IMR-90 (cell line): ENCODE measurements at regions not wholly inside any gene's neighbourhood (a gene's known extent, or its start where the extent isn't known, plus 50 kb on each side); places are given as distances from the start of the nearest gene placed in this dataset.

Experiments
- ATAC-seq: fragments of 200-7000 bp; cut with Tn5 transposase; 2 replicates; pipeline ENCODE4 v1.9.1; 2020; ENCODE audit warnings: low read depth, mild to moderate bottlenecking, moderate library complexity
- BruUV-seq: library from RNA; stranded (reverse); fragments of 400-500 nt; replicated peaks from 2 replicates; lab custom pipeline; 2021; lab: Mats Ljungman, UMichigan
- CTCF ChIA-PET: fragments of 300-600 bp; formaldehyde crosslinking; extraction: SDS; loops from one replicate; lab custom pipeline; 2021; ENCODE audit warnings: antibody characterized with exemption; lab: Yijun Ruan, JAX
- POLR2A ChIA-PET: fragments of 300-600 bp; sonication (Branson Sonifier 250); formaldehyde crosslinking; loops from one replicate; lab custom pipeline; 2022; ENCODE audit warnings: antibody characterized with exemption; ENCODE audit not compliant: unreplicated experiment; lab: Charles Lee
- DNase-seq: peaks from one replicate; pipeline ENCODE4 v3.0.0; 2013
- H2AFZ ChIP-seq: replicated peaks from 2 replicates; pipeline ENCODE3; 2013; ENCODE audit warnings: low read length, mild to moderate bottlenecking; ENCODE audit not compliant: poor library complexity
- H2AK5ac ChIP-seq: 2 replicates; pipeline ENCODE4 v1.6.1; 2013; ENCODE audit warnings: low read depth, low read length, inconsistent platforms
- H2AK9ac ChIP-seq: replicated peaks from 2 replicates; pipeline ENCODE3; 2013; ENCODE audit warnings: mild to moderate bottlenecking, low read depth, low read length, moderate library complexity; ENCODE audit not compliant: poor library complexity
- H2BK120ac ChIP-seq: 2 replicates; pipeline ENCODE4 v1.6.1; 2013; ENCODE audit warnings: low read depth, low read length, inconsistent platforms
- H2BK15ac ChIP-seq: 3 replicates; pipeline ENCODE4 v1.6.1; 2013; ENCODE audit warnings: low read depth, low read length, inconsistent platforms
- H2BK20ac ChIP-seq: 2 replicates; pipeline ENCODE4 v1.6.1; 2013; ENCODE audit warnings: low read depth, mild to moderate bottlenecking, inconsistent platforms, low read length, moderate library complexity
- H2BK5ac ChIP-seq: 2 replicates; pipeline ENCODE4 v1.6.1; 2013; ENCODE audit warnings: mild to moderate bottlenecking, low read depth, low read length, inconsistent platforms; ENCODE audit not compliant: poor library complexity, severe bottlenecking
- H3K14ac ChIP-seq: replicated peaks from 2 replicates; pipeline ENCODE4 v1.6.1; 2013; ENCODE audit warnings: low read depth, low read length, inconsistent platforms
- H3K18ac ChIP-seq: 2 replicates; pipeline ENCODE4 v1.6.1; 2013; ENCODE audit warnings: low read depth, low read length, control low read depth
- H3K23ac ChIP-seq: 2 replicates; pipeline ENCODE4 v1.6.1; 2013; ENCODE audit warnings: low read depth, low read length, inconsistent platforms
- H3K27ac ChIP-seq: 2 replicates; pipeline ENCODE4 v1.5.1; 2013; ENCODE audit warnings: mild to moderate bottlenecking, control low read depth, low read length; ENCODE audit not compliant: insufficient read depth
- H3K27me3 ChIP-seq: 2 replicates; pipeline ENCODE4 v1.6.1; 2013; ENCODE audit warnings: low read length; ENCODE audit not compliant: control insufficient read depth, insufficient read depth
- H3K36me3 ChIP-seq: 2 replicates; pipeline ENCODE4 v1.6.1; 2013; ENCODE audit warnings: low read length, mixed read lengths; ENCODE audit not compliant: control insufficient read depth, insufficient read depth
- H3K4ac ChIP-seq: 2 replicates; pipeline ENCODE4 v1.6.1; 2013; ENCODE audit warnings: low read depth, low read length, inconsistent platforms
- H3K4me1 ChIP-seq: 2 replicates; pipeline ENCODE4 v1.6.1; 2013; ENCODE audit warnings: low read length, mixed read lengths; ENCODE audit not compliant: control insufficient read depth, insufficient read depth
- H3K4me2 ChIP-seq: 2 replicates; pipeline ENCODE4 v1.6.1; 2013; ENCODE audit warnings: low read depth, mild to moderate bottlenecking, control low read depth, low read length, moderate library complexity
- H3K4me3 ChIP-seq: 2 replicates; pipeline ENCODE4 v1.5.1; 2013; ENCODE audit warnings: low read depth, mild to moderate bottlenecking, control low read depth, low read length, moderate library complexity; ENCODE audit not compliant: insufficient read depth
- H3K56ac ChIP-seq: 2 replicates; pipeline ENCODE4 v1.6.1; 2013; ENCODE audit warnings: low read length, inconsistent platforms; ENCODE audit not compliant: insufficient read depth; ENCODE audit errors: extremely low read depth
- H3K79me1 ChIP-seq, 2 experiments: 2 replicates each; pipeline ENCODE4 v1.6.1; 2013; ENCODE audit warnings: low read length in 2 of 2, inconsistent platforms in 1 of 2, low read depth in 1 of 2
- H3K9ac ChIP-seq: 2 replicates; pipeline ENCODE4 v1.6.1; 2013; ENCODE audit warnings: low read depth, low read length, control low read depth
- H3K9me1 ChIP-seq: 2 replicates; pipeline ENCODE4 v1.6.1; 2013; ENCODE audit warnings: low read length, inconsistent platforms; ENCODE audit not compliant: insufficient read depth
- H3K9me3 ChIP-seq: 2 replicates; pipeline ENCODE4 v1.6.1; 2013; ENCODE audit warnings: low read length; ENCODE audit not compliant: control insufficient read depth, insufficient read depth
- H4K20me1 ChIP-seq: 2 replicates; pipeline ENCODE4 v1.6.1; 2013; ENCODE audit warnings: low read length, inconsistent platforms; ENCODE audit not compliant: insufficient read depth
- H4K5ac ChIP-seq: 2 replicates; pipeline ENCODE4 v1.6.1; 2013; ENCODE audit warnings: mild to moderate bottlenecking, low read depth, low read length, control low read depth
- H4K8ac ChIP-seq, 2 experiments: 2 replicates each; pipeline ENCODE4 v1.6.1; 2013; ENCODE audit warnings: low read depth in 2 of 2, low read length in 2 of 2, control low read depth in 1 of 2, inconsistent platforms in 1 of 2
- H4K91ac ChIP-seq: 2 replicates; pipeline ENCODE4 v1.6.1; 2013; ENCODE audit warnings: low read depth, low read length, inconsistent platforms; ENCODE audit not compliant: insufficient read depth
- BHLHE40 ChIP-seq: fragments of 150-350 bp; IDR thresholded peaks from 2 replicates; pipeline ENCODE4 v1.6.1; 2016; ENCODE audit warnings: mild to moderate bottlenecking, low read depth, low read length
- CEBPB ChIP-seq: IDR thresholded peaks from 2 replicates; pipeline ENCODE4 v1.6.1; 2012; ENCODE audit warnings: low read depth, low read length, improper control_type of control experiment
- CHD1 ChIP-seq: IDR thresholded peaks from 2 replicates; pipeline ENCODE4 v1.6.1; 2012; ENCODE audit warnings: low read depth, low read length, improper control_type of control experiment
- CTCF ChIP-seq: conservative IDR thresholded peaks from 2 replicates; pipeline ENCODE4 v1.5.1; 2012; ENCODE audit warnings: mild to moderate bottlenecking, low read depth, low read length, improper control_type of control experiment
- FOS ChIP-seq: fragments of 150-350 bp; IDR thresholded peaks from 2 replicates; pipeline ENCODE4 v1.6.1; 2016; ENCODE audit warnings: low read depth, low read length
- MAFK ChIP-seq: IDR thresholded peaks from 2 replicates; pipeline ENCODE4 v1.6.1; 2012; ENCODE audit warnings: low read depth, low read length, improper control_type of control experiment
- MAZ ChIP-seq: IDR thresholded peaks from 2 replicates; pipeline ENCODE4 v1.6.1; 2012; ENCODE audit warnings: low read depth, mild to moderate bottlenecking, low read length, improper control_type of control experiment, moderate library complexity, borderline replicate concordance
- MXI1 ChIP-seq: IDR thresholded peaks from 2 replicates; pipeline ENCODE4 v1.6.1; 2012; ENCODE audit warnings: low read depth, mild to moderate bottlenecking, low read length, moderate library complexity, borderline replicate concordance
- NFE2L2 ChIP-seq: fragments of 150-350 bp; IDR thresholded peaks from 2 replicates; pipeline ENCODE4 v1.6.1; 2016; ENCODE audit warnings: low read depth, mild to moderate bottlenecking, low read length
- POLR2A ChIP-seq: IDR thresholded peaks from 2 replicates; pipeline ENCODE4 v1.6.1; 2012; ENCODE audit warnings: mild to moderate bottlenecking, low read depth, low read length
- RAD21 ChIP-seq: IDR thresholded peaks from 2 replicates; pipeline ENCODE4 v1.6.1; 2012; ENCODE audit warnings: low read length, improper control_type of control experiment
- RCOR1 ChIP-seq: IDR thresholded peaks from 2 replicates; pipeline ENCODE4 v1.6.1; 2012; ENCODE audit warnings: mild to moderate bottlenecking, low read length, improper control_type of control experiment; ENCODE audit not compliant: insufficient replicate concordance
- RFX5 ChIP-seq: IDR thresholded peaks from 2 replicates; pipeline ENCODE4 v1.8.0; 2012; ENCODE audit warnings: low read depth, mild to moderate bottlenecking, low read length, moderate library complexity
- SMC3 ChIP-seq: fragments of 150-350 bp; IDR thresholded peaks from 2 replicates; pipeline ENCODE4 v1.6.1; 2016; ENCODE audit warnings: low read depth, mild to moderate bottlenecking, antibody characterized with exemption, low read length, moderate library complexity
- WGBS, 2 experiments: methylation state at CpG; one replicate each; pipeline versions ENCODE4 v1.1.5 to v1.1.7; 2013; ENCODE audit warnings: missing lambda C conversion rate in 2 of 2; ENCODE audit not compliant: insufficient read length in 1 of 2; ENCODE audit errors: extremely low coverage in 2 of 2; 5-methylcytosine and 5-hydroxymethylcytosine counted together
- dilution Hi-C: fragments of 300-500 bp; cut with HindIII; formaldehyde crosslinking; loops from one replicate; pipeline ENCODE4 v1.14.3; 2018; ENCODE audit warnings: low sequenced_read_pairs; ENCODE audit not compliant: unreplicated experiment
- in situ Hi-C: fragments of 300-500 bp; cut with MboI; formaldehyde crosslinking; loops from 3 replicates; pipeline ENCODE4 v1.14.3; 2019; ENCODE audit warnings: low sequenced_read_pairs, inconsistent platforms, mixed read lengths
- intact Hi-C: fragments of 100-400 bp; cut with micrococcal nuclease; formaldehyde crosslinking; loops from 2 replicates; pipeline ENCODE4 v1.10.0; 2022
- TF ChIP-seq, protein P1 (sequence below): fragments of 150-350 bp; IDR thresholded peaks from 2 replicates; pipeline ENCODE4 v1.6.1; 2017; ENCODE audit warnings: mild to moderate bottlenecking, antibody characterized with exemption, low read length, low read depth
- TF ChIP-seq, protein P2 (sequence below): fragments of 150-350 bp; IDR thresholded peaks from 2 replicates; pipeline ENCODE4 v1.6.1; 2016; ENCODE audit warnings: low read depth, mild to moderate bottlenecking, low read length, moderate library complexity, borderline replicate concordance

DNA sequence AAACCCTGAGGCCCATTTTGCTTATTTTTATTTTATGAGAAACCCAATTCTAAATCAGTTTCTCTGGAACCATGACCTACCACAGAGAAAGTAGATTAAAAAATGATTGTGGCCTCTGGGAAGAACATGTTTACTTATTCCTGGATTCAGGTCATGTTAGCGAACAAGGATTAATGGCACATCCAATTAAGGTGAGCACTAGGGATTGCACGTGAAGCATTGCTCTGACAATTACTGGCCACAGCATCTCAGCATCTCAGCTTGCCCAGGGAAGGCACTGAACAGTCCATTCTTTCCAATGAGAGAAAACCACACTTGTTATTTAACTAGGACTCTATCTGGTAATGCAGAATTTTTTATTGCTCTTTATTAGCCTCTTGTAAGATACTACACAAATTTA lies 119.8 kb downstream of the ZNF330 start:
- ChIA-PET POLR2A (no interaction called here), CTCF (no interaction called here)
- H2BK120ac ChIP-seq, result no peak overlapping the region
- H2BK15ac ChIP-seq, result no peak overlapping the region
- no peaks in the 10 kb centered on the region for H3K27me3 ChIP-seq
- peaks cover 2% of the 10 kb centered on the region; the same call in 1 of the 2 replicates for H3K4me1 ChIP-seq
- H3K79me1 ChIP-seq, result no peaks in the 10 kb centered on the region
- no peaks in the 10 kb centered on the region for H3K36me3 ChIP-seq
- H4K8ac ChIP-seq, result no peak overlapping the region
- no peak overlapping the region for H2AK9ac ChIP-seq
- H2AK5ac ChIP-seq, result 0 out of 2 replicates have a peak overlapping the region, but pooled peaks have one; percentile 60
- dilution Hi-C loops, result no loop called here
- DNase-seq (no peak), ATAC-seq (no peak)
- no peak overlapping the region for H2BK20ac ChIP-seq
- H2BK5ac ChIP-seq, result no peak overlapping the region
- no peak overlapping the region for H4K5ac ChIP-seq
- no peak overlapping the region for H2AFZ ChIP-seq
- no peak overlapping the region for H3K9ac ChIP-seq
- peaks cover 3% of the 10 kb centered on the region; the same call in 1 of the 2 replicates for H3K9me1 ChIP-seq
- no peak overlapping the region; the same call in 1 of the 2 replicates for H3K18ac ChIP-seq
- no peak overlapping the region for H3K4ac ChIP-seq
- H3K56ac ChIP-seq, result no peak overlapping the region
- no peak overlapping the region for H3K4me3 ChIP-seq
- intact Hi-C loops, result loop anchor here (10.0 kb wide), 4 partner anchors 464 to 1004 kb away; no protein-coding TSS in a partner anchor
- in situ Hi-C loops, result loop anchor here (25.0 kb wide), 2 partner anchors 772 to 1497 kb away; partner anchors contain the start of gene INPP4B
- H3K4me2 ChIP-seq, result no peak overlapping the region
- no peak overlapping the region for H3K27ac ChIP-seq
- WGBS, 2 experiments, result no CpG with 5 or more reads among the region's 2 CpGs
- TF ChIP-seq CEBPB (no peak), MXI1 (no peak), NFE2L2 (no peak), POLR2A (no peak), MAFK (no peak), SMC3 (no peak), RAD21 (no peak), RFX5 (no peak), MAZ (no peak), CHD1 (no peak), RCOR1 (no peak), BHLHE40 (no peak), CTCF (no peak), FOS (no peak)
- TF ChIP-seq, protein P1, sequence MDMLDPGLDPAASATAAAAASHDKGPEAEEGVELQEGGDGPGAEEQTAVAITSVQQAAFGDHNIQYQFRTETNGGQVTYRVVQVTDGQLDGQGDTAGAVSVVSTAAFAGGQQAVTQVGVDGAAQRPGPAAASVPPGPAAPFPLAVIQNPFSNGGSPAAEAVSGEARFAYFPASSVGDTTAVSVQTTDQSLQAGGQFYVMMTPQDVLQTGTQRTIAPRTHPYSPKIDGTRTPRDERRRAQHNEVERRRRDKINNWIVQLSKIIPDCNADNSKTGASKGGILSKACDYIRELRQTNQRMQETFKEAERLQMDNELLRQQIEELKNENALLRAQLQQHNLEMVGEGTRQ, result no peak
- TF ChIP-seq, protein P2, sequence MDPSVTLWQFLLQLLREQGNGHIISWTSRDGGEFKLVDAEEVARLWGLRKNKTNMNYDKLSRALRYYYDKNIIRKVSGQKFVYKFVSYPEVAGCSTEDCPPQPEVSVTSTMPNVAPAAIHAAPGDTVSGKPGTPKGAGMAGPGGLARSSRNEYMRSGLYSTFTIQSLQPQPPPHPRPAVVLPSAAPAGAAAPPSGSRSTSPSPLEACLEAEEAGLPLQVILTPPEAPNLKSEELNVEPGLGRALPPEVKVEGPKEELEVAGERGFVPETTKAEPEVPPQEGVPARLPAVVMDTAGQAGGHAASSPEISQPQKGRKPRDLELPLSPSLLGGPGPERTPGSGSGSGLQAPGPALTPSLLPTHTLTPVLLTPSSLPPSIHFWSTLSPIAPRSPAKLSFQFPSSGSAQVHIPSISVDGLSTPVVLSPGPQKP, result no peak
- no peak overlapping the region for H3K23ac ChIP-seq
- BruUV-seq, result no TSS peak
- no peak overlapping the region for H3K14ac ChIP-seq
- H3K9me3 ChIP-seq, result no peaks in the 10 kb centered on the region
- no peaks in the 10 kb centered on the region for H4K20me1 ChIP-seq
- no peak overlapping the region for H4K91ac ChIP-seq
